Activated CD8-positive, alpha-beta T cell treated with anti-CD3 and anti-CD28 coated beads for 36 hours (primary cell): ENCODE measurements at regions not wholly inside any gene's neighbourhood (a gene's known extent, or its start where the extent isn't known, plus 50 kb on each side); places are given as distances from the start of the nearest gene placed in this dataset.
"Not testable (repeated sequence)": the region's sequence is repeated elsewhere in the genome, so short reads cannot be mapped to it uniquely, and the experiment has no call there.

Source experiments
- ATAC-seq: fragments of 200-7000 bp; cut with Tn5 transposase; one replicate; pipeline ENCODE4 v1.10.0; 2021; ENCODE audit warnings: mild to moderate bottlenecking, moderate library complexity
- CTCF ChIA-PET: fragments of 350-600 bp; sonication (Branson Sonifier 250); formaldehyde crosslinking; loops from one replicate; lab custom pipeline; 2021; ENCODE audit warnings: antibody characterized with exemption; lab: Charles Lee
- POLR2A ChIA-PET: fragments of 350-600 bp; sonication (Branson Sonifier 250); formaldehyde crosslinking; loops from one replicate; lab custom pipeline; 2021; ENCODE audit warnings: antibody characterized with exemption; lab: Charles Lee
- DNase-seq: peaks from one replicate; pipeline ENCODE4 v3.0.0-alpha.2; 2020
- H3K27ac Mint-ChIP-seq: one replicate; pipeline ENCODE4 v1.8.0; 2021; ENCODE audit warnings: mild to moderate bottlenecking, mixed read lengths
- H3K27me3 Mint-ChIP-seq: one replicate; pipeline ENCODE4 v1.8.0; 2021; ENCODE audit warnings: mixed read lengths
- H3K36me3 Mint-ChIP-seq: one replicate; pipeline ENCODE4 v1.8.0; 2021; ENCODE audit warnings: low read depth, mixed read lengths
- H3K4me1 Mint-ChIP-seq: one replicate; pipeline ENCODE4 v1.8.0; 2021; ENCODE audit warnings: low read depth, mixed read lengths
- H3K4me3 Mint-ChIP-seq: one replicate; pipeline ENCODE4 v1.8.0; 2021; ENCODE audit warnings: mild to moderate bottlenecking, moderate library complexity, mixed read lengths
- H3K9me3 Mint-ChIP-seq: one replicate; pipeline ENCODE4 v1.8.0; 2021; ENCODE audit warnings: mixed read lengths
- intact Hi-C: fragments of 100-400 bp; cut with micrococcal nuclease; formaldehyde crosslinking; loops from one replicate; pipeline ENCODE4 v1.10.0; 2022
- TF ChIP-seq, protein P1 (sequence below): fragments of 200-600 bp; IDR thresholded peaks from one replicate; pipeline ENCODE4 v1.8.0; 2022; ENCODE audit warnings: antibody characterized with exemption, mild to moderate bottlenecking

DNA sequence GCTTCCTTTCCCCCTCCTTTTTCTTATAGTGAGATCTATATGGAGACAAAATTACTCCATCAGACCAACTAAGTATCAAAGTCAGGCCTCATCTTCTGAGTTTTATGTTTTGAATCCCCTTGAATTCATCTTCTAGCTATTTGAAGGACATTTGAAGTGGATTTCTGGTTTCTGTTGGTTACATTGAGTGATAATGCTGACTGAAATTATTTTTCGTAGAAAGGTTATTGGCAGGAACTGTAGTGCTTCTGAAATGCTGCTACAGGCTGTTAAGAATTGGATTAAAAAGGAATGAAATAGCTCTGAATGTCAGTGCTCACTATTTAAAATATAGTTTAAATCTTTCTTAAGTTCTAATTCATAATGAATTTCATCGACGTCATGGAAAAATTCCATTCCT lies 361.0 kb upstream of the TMEFF2 start:
- Mint-ChIP-seq H3K27me3 (no peaks in the 10 kb centered on the region), H3K4me3 (no peak overlapping the region), H3K27ac (no peak overlapping the region), H3K9me3 (no peaks in the 10 kb centered on the region), H3K4me1 (no peaks in the 10 kb centered on the region), H3K36me3 (no peaks in the 10 kb centered on the region)
- ChIA-PET POLR2A (no interaction called here), CTCF (no interaction called here)
- DNase-seq (no peak), ATAC-seq (no peak)
- TF ChIP-seq, protein P1, sequence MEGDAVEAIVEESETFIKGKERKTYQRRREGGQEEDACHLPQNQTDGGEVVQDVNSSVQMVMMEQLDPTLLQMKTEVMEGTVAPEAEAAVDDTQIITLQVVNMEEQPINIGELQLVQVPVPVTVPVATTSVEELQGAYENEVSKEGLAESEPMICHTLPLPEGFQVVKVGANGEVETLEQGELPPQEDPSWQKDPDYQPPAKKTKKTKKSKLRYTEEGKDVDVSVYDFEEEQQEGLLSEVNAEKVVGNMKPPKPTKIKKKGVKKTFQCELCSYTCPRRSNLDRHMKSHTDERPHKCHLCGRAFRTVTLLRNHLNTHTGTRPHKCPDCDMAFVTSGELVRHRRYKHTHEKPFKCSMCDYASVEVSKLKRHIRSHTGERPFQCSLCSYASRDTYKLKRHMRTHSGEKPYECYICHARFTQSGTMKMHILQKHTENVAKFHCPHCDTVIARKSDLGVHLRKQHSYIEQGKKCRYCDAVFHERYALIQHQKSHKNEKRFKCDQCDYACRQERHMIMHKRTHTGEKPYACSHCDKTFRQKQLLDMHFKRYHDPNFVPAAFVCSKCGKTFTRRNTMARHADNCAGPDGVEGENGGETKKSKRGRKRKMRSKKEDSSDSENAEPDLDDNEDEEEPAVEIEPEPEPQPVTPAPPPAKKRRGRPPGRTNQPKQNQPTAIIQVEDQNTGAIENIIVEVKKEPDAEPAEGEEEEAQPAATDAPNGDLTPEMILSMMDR: no peak
- intact Hi-C loops: no loop called here

DNA sequence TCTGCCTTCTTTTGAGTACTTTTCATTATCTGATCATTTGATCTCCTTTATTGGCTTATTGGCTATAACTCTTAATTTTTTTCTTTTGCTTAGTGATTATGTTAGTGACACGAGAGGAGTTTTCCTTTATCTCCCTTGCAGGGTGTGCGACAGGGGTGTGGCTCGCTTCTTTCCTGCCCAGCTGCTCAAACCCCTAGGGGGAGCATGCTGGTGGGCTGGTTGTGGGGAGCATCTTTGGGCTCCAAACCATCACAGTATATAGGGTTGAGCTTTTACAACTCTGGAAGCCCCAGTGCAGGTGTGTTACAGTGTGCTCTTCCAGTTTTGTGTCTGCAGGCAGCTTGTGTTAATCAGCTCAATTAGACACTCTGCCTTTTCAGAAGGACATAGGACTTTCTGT lies 357.0 kb upstream of the TMEFF2 start:
- H3K4me3 Mint-ChIP-seq: no peak overlapping the region
- H3K27ac Mint-ChIP-seq: no peak overlapping the region
- H3K36me3 Mint-ChIP-seq: no peaks in the 10 kb centered on the region
- ChIA-PET POLR2A (no interaction called here), CTCF (no interaction called here)
- TF ChIP-seq, protein P1: no peak
- DNase-seq (no peak), ATAC-seq (no peak)
- H3K4me1 Mint-ChIP-seq: no peaks in the 10 kb centered on the region
- H3K9me3 Mint-ChIP-seq: no peaks in the 10 kb centered on the region
- intact Hi-C loops: no loop called here
- no peaks in the 10 kb centered on the region for H3K27me3 Mint-ChIP-seq

DNA sequence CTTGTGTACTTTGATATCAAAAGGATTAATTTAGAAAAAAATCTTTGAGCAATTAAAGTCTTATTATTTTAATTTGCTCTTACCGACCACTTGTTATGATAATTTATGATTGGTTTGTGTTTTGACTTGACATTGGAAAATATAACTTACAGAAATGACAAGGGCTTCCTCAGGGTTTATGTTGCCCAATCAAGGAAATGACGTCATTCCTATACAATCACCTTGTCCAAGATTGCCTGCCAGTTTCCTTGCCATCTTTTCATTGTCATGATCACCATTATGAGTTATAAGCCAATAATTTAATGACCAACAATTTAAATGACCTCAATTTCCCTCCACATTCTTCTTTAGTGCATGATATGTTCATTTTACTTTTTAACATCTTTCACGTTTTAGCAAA lies 351.8 kb upstream of the TMEFF2 start:
- no peak for ATAC-seq
- intact Hi-C loops: no loop called here
- Mint-ChIP-seq H3K27me3 (no peaks in the 10 kb centered on the region), H3K4me3 (no peak overlapping the region), H3K4me1 (no peaks in the 10 kb centered on the region), H3K36me3 (no peaks in the 10 kb centered on the region), H3K27ac (no peak overlapping the region), H3K9me3 (no peaks in the 10 kb centered on the region)
- ChIA-PET POLR2A (no interaction called here), CTCF (no interaction called here)
- no peak for DNase-seq
- TF ChIP-seq, protein P1: no peak

DNA sequence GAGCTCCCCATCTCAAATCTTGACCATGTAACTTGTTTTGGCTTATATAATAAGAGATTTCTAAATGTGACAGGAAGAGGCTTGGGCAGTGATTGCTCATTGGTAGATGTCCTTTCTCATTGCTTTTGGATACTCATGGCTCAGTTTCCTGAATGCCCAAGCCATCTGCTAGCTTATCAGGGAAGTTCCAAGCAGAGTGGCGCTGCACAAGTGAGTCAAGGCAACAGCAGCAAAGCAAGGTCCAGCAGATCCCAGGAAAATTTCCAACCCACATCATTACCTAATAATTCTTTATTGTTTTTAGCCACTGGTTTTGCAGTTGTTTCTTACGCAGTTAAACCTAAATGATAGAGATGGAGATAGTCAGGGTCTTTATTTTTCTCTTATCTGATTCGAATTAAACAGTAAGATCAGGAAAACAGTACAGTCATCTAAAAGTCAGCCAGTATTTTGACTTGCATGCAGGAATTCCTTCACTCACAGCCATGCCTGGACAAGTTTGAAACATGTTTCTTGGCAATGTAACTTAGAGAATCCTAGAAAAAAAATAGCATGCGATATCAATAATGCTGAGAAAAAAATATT lies 349.7 kb upstream of the TMEFF2 start:
- Mint-ChIP-seq H3K27ac (no peak overlapping the region), H3K27me3 (no peaks in the 10 kb centered on the region), H3K36me3 (no peaks in the 10 kb centered on the region), H3K4me1 (no peaks in the 10 kb centered on the region), H3K9me3 (no peaks in the 10 kb centered on the region), H3K4me3 (no peak overlapping the region)
- POLR2A ChIA-PET: no interaction called here
- DNase-seq (no peak), ATAC-seq (no peak)
- TF ChIP-seq, protein P1: no peak
- CTCF ChIA-PET: no interaction called here
- intact Hi-C loops: no loop called here

DNA sequence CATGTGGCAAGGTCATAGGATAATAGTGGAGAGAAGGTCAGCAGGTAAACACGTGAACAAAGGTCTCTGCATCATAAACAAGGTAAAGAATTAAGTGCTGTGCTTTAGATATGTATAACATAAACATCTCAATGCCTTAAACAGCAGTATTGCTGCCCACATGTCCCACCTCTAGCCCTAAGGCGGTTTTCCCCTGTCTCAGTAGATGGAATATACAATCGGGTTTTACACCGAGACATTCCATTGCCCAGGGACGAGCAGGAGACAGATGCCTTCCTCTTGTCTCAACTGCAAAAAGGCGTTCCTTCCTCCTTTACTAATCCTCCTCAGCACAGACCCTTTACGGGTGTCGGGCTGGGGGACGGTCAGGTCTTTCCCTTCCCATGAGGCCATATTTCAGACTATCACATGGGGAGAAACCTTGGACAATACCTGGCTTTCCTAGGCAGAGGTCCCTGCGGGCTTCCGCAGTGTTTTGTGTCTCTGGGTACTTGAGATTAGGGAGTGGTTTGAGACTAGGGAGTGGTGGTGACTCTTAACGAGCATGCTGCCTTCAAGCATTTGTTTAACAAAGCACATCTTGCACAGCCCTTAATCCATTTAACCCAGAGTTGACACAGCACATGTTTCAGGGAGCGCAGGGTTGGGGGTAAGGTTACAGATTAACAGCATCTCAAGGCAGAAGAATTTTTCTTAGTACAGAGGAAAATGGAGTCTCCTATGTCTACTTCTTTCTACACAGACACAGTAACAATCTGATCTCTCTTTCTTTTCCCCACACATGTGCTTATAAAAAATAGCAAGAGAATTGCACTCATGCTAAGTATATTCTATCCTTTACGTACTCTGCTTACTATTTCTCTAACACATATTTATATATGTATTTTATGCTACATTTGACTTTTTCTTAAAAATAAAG lies 347.7 kb upstream of the TMEFF2 start:
- H3K4me3 Mint-ChIP-seq, H3K9me3 Mint-ChIP-seq, H3K27ac Mint-ChIP-seq, ATAC-seq, intact Hi-C loops, CTCF ChIA-PET, H3K4me1 Mint-ChIP-seq, H3K36me3 Mint-ChIP-seq, DNase-seq, H3K27me3 Mint-ChIP-seq, POLR2A ChIA-PET: not testable (repeated sequence)
